Stomach smooth muscle (tissue), 2 donors: ENCODE measurements at regions not wholly inside any gene's neighbourhood (a gene's known extent, or its start where the extent isn't known, plus 50 kb on each side); places are given as distances from the start of the nearest gene placed in this dataset.

Source experiments
- H3K27ac ChIP-seq: one replicate; pipeline ENCODE4 v1.7.0; 2013; ENCODE audit warnings: mild to moderate bottlenecking, low read length, inconsistent platforms
- H3K27me3 ChIP-seq, 2 donors: one replicate each; pipeline ENCODE4 v1.7.0; 2013; ENCODE audit warnings: low read length in 2 of 2; ENCODE audit not compliant: insufficient read depth in 2 of 2, control insufficient read depth in 1 of 2
- H3K36me3 ChIP-seq, 2 donors: one replicate each; pipeline ENCODE4 v1.7.0; 2013; ENCODE audit warnings: low read length in 2 of 2; ENCODE audit not compliant: control insufficient read depth in 2 of 2, insufficient read depth in 2 of 2
- H3K4me1 ChIP-seq: one replicate; pipeline ENCODE4 v1.7.0; 2013; ENCODE audit warnings: low read length; ENCODE audit not compliant: control insufficient read depth, insufficient read depth
- H3K4me3 ChIP-seq, 2 donors: one replicate each; pipeline ENCODE4 v1.7.0; 2013; ENCODE audit warnings: low read length in 2 of 2
- H3K9ac ChIP-seq, 2 donors: one replicate each; pipeline ENCODE4 v1.7.0; 2013; ENCODE audit warnings: low read length in 2 of 2, mild to moderate bottlenecking in 1 of 2
- H3K9me3 ChIP-seq, 2 donors: one replicate each; pipeline ENCODE4 v1.7.0; 2013; ENCODE audit warnings: low read length in 2 of 2; ENCODE audit not compliant: control insufficient read depth in 2 of 2
- donor health status: healthy.
- donor health status: Pancreatic carcinoma.

GRCh38 chr11:109305009-109305408 lies 117.0 kb upstream of the C11orf87 start:
- H3K36me3 ChIP-seq: no peaks in the 10 kb centered on the region
- H3K27me3 ChIP-seq: no peaks in the 10 kb centered on the region
- no peak overlapping the region for H3K27ac ChIP-seq
- no peak overlapping the region for H3K9ac ChIP-seq
- no peaks in the 10 kb centered on the region for H3K9me3 ChIP-seq
- H3K4me3 ChIP-seq: no peak overlapping the region
- no peaks in the 10 kb centered on the region for H3K4me1 ChIP-seq

DNA sequence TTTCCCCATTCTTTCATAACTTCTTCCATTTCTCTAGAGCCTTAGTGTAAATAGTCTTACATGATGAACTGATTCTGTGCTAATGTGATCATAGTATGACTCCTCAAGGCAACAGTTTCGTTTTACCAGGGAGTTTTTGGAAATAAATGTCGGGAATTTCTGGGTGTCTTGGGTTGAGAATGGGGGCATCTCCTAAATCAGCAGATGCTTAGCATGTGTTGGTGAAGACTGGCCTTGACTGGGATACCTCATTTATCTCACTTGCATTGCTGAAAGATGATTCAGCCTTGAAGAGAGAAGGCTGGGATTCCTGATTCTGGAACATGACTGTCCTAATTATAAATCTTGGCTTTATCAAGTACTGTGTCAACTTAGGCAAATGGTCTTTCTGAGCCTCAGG lies 115.7 kb upstream of the C11orf87 start:
- no peak overlapping the region for H3K9ac ChIP-seq
- H3K27me3 ChIP-seq: no peaks in the 10 kb centered on the region
- no peaks in the 10 kb centered on the region for H3K36me3 ChIP-seq
- H3K4me3 ChIP-seq: no peak overlapping the region
- no peaks in the 10 kb centered on the region for H3K4me1 ChIP-seq
- H3K27ac ChIP-seq: no peak overlapping the region
- no peaks in the 10 kb centered on the region for H3K9me3 ChIP-seq

DNA sequence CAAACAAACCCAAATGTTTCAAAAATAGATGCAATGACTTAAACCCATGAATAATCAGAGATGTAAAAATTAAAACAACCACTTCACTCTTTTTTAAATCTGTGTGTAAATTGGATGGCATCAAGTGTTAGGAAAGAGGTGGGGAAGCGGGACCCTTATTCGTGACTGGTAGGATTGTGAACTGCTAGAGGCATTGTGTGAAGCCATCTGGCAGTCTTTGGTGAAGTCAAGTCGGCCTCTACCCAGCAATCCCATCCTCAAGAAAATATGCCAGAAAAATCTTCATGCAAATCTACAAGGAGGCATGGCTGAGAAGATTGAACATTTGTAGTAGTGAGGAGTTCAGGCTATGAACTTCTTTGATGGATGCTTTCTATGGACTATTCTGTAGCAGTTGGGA lies 114.6 kb upstream of the C11orf87 start:
- H3K36me3 ChIP-seq: no peaks in the 10 kb centered on the region
- H3K27me3 ChIP-seq: no peaks in the 10 kb centered on the region
- no peak overlapping the region for H3K9ac ChIP-seq
- H3K4me3 ChIP-seq: no peak overlapping the region
- no peaks in the 10 kb centered on the region for H3K4me1 ChIP-seq
- no peak overlapping the region for H3K27ac ChIP-seq
- H3K9me3 ChIP-seq: no peaks in the 10 kb centered on the region

- no peaks in the 10 kb centered on the region for H3K4me1 ChIP-seq
- H3K27me3 ChIP-seq: no peaks in the 10 kb centered on the region
- H3K36me3 ChIP-seq: no peaks in the 10 kb centered on the region
- H3K4me3 ChIP-seq: no peak overlapping the region
- no peak overlapping the region for H3K9ac ChIP-seq
- H3K27ac ChIP-seq: no peak overlapping the region
- no peaks in the 10 kb centered on the region for H3K9me3 ChIP-seq
Measured at GRCh38 chr11:109308551-109308950, 113.4 kb upstream of the C11orf87 start.

GRCh38 chr11:109309153-109309552 lies 112.8 kb upstream of the C11orf87 start:
- Histone ChIP-seq H3K4me3 (no peak overlapping the region), H3K27me3 (no peaks in the 10 kb centered on the region), H3K36me3 (no peaks in the 10 kb centered on the region), H3K27ac (no peak overlapping the region), H3K9me3 (no peaks in the 10 kb centered on the region), H3K9ac (no peak overlapping the region), H3K4me1 (no peaks in the 10 kb centered on the region)

- no peaks in the 10 kb centered on the region for H3K27me3 ChIP-seq
- no peak overlapping the region for H3K4me3 ChIP-seq
- no peak overlapping the region for H3K27ac ChIP-seq
- H3K4me1 ChIP-seq: no peaks in the 10 kb centered on the region
- no peaks in the 10 kb centered on the region for H3K36me3 ChIP-seq
- no peaks in the 10 kb centered on the region for H3K9me3 ChIP-seq
- no peak overlapping the region for H3K9ac ChIP-seq
Measured at GRCh38 chr11:109317726-109318125, 104.3 kb upstream of the C11orf87 start.

- H3K4me1 ChIP-seq: no peaks in the 10 kb centered on the region
- no peak overlapping the region for H3K4me3 ChIP-seq
- H3K27ac ChIP-seq: no peak overlapping the region
- no peak overlapping the region for H3K9ac ChIP-seq
- no peaks in the 10 kb centered on the region for H3K27me3 ChIP-seq
- H3K9me3 ChIP-seq: no peaks in the 10 kb centered on the region
- no peaks in the 10 kb centered on the region for H3K36me3 ChIP-seq
Measured at GRCh38 chr11:109320595-109320994, 101.4 kb upstream of the C11orf87 start.

DNA sequence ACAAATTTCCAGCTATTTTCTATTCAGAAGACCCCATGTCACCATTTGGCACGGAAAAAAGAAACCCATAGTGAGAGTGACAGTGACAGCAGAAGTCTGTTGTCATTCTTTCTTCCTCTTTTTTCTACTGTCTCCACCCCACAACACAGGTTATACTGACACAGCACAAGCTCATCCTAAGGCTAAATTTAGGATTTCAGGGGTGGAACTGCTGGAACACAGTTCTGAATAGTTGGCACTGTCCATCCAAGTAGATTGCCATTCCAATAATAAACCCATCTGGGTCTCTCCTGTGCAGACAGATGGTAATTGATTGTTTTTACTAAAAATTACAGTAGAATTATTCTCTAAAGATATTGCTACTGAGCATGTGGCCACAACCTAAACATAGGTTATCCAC lies 95.2 kb upstream of the C11orf87 start:
- Histone ChIP-seq H3K4me1 (no peaks in the 10 kb centered on the region), H3K9me3 (no peaks in the 10 kb centered on the region), H3K4me3 (no peak overlapping the region), H3K27me3 (no peaks in the 10 kb centered on the region), H3K9ac (no peak overlapping the region), H3K36me3 (no peaks in the 10 kb centered on the region), H3K27ac (no peak overlapping the region)

DNA sequence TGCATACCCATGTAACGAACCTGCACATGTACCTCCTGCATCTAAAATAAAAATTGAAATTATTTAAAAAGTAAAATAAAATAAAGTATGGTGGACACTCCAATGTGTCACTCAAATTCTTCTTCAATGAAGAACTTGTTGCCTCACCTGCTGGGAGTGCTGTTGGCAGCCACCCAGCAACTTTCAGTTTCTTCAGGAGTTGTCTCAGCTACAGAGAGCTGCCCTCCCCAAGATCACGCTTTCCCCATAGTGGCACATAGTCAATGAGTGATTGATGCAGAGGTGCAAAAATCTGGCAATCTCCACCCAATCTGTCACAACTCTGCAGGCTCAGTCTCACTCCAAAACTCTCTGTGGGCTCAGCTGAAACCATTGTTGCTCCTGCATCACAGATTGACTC lies 92.3 kb upstream of the C11orf87 start:
- Histone ChIP-seq H3K27me3 (no peaks in the 10 kb centered on the region), H3K36me3 (no peaks in the 10 kb centered on the region), H3K9ac (no peak overlapping the region), H3K4me3 (no peak overlapping the region), H3K4me1 (no peaks in the 10 kb centered on the region), H3K9me3 (no peaks in the 10 kb centered on the region), H3K27ac (no peak overlapping the region)

DNA sequence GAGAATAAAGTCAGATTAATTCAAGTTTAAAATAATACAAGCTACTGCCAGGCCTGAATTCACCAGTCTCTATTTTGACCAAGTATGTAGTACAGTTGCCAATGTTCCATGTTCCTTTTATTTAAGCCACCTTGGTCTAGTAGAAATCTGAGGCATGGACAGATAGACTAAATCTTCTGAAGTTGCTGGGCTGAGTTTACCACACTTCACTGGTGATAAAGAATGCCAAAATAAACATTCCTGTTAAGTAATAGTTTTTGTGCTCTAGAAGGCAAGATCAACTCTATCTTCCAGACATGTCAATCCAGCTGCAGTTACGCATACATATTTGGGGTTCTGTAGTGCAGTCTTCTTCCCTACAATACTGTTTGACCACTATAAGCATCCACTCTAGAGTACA lies 83.9 kb upstream of the C11orf87 start:
- Histone ChIP-seq H3K4me1 (no peaks in the 10 kb centered on the region), H3K27ac (no peak overlapping the region), H3K9ac (no peak overlapping the region), H3K9me3 (no peaks in the 10 kb centered on the region), H3K36me3 (no peaks in the 10 kb centered on the region), H3K27me3 (no peaks in the 10 kb centered on the region), H3K4me3 (no peak overlapping the region)

- no peak overlapping the region for H3K4me3 ChIP-seq
- no peak overlapping the region for H3K9ac ChIP-seq
- no peaks in the 10 kb centered on the region for H3K4me1 ChIP-seq
- H3K36me3 ChIP-seq: no peaks in the 10 kb centered on the region
- H3K27me3 ChIP-seq: no peaks in the 10 kb centered on the region
- no peaks in the 10 kb centered on the region for H3K9me3 ChIP-seq
- H3K27ac ChIP-seq: no peak overlapping the region
Measured at GRCh38 chr11:109342261-109342660, 79.7 kb upstream of the C11orf87 start.

DNA sequence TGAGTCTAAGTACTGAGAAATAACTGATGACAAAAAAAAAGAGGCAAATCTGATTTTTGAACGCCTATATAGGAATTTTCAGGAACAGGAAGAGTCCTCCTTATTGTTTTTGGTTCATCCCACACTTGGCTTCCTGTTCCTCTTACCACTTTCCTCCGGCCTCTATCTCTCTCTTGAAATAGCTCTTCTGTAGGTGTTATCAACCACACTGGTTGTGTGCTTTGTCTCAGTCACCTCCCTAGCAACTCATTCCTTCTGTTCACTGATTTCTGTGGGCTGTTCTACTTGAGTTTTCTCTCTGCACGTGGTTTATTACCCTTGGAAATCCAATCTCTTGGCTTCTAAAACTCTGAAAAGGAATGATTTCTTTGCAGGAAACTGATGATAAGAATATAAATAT lies 78.7 kb upstream of the C11orf87 start:
- no peak overlapping the region for H3K27ac ChIP-seq
- no peaks in the 10 kb centered on the region for H3K36me3 ChIP-seq

More for the DNA sequence above, 78.7 kb upstream of the C11orf87 start:
- Histone ChIP-seq H3K4me1 (no peaks in the 10 kb centered on the region), H3K9me3 (no peaks in the 10 kb centered on the region), H3K9ac (no peak overlapping the region), H3K4me3 (no peak overlapping the region), H3K27me3 (no peaks in the 10 kb centered on the region)
